ENCODE measurements at regions not wholly inside any gene's neighbourhood (a gene's known extent, or its start where the extent isn't known, plus 50 kb on each side); places are given as distances from the start of the nearest gene placed in this dataset.

DNA sequence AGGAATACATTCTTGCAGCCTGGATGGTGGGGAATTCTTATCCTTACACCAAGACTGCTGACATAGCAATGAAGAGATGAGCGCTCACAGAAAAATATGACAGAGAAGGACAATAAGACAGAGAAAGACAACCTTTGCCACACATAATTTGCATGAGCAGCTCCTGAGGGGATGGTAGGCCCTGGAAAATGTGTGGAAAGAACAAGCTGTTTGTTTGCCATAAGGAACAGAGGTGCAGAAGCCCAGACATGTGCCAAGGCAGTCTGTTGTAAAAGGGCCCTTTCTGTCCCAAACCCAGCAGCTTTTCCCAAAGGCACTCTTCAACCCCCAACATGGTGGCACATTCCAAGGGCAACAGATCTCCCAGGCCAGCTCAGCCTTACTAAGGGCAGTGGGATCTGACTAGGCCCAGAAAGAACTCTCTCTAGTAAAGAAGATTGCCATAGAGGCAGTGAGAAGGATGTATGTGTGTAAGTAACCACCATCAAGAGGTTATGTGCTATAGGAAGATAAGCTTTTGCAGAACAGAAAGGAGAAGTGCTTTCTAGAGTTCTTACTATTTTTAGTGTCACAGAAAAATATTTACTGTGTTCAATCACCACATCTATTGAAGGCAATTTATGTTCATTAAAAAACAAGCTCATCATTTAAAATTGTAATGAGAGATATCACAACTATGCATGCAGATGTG lies 287.0 kb upstream of the RASGEF1B start:
- TF ChIP-seq TAF1 (IDR thresholded peaks at IDR 0.05; ENCODE audit: borderline replicate concordance, low read depth, low read length) (no peak), POLR2AphosphoS5 (IDR thresholded peaks at IDR 0.05; ENCODE audit: low read depth, low read length) (no peak), POLR2A (IDR thresholded peaks at IDR 0.05; ENCODE audit: low read depth, low read length) (no peak)
- DNase-seq (ENCODE audit: insufficient read length) (no peak), FAIRE-seq (no peak)

DNA sequence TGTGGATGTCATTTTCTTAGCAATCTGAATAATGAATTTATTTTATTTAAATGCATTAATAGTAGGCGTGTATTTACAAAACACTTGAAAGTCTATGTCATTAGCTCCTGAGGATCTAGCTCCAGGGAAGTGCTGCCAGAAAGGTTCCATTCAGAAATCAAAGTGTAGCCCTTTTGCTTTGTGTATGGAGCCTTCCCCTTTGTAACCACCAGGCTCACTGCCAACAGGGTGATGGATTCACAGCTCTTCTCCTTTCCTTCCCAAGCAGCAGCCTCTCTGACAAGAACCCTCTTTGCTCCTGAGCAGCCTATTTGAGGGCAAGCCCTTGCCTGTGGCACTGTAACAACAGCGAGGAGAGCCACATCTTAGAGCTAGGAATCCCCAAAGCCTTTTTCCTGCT lies 286.0 kb upstream of the RASGEF1B start:
- FAIRE-seq: no peak
- DNase-seq (ENCODE audit: insufficient read length): no peak
- TF ChIP-seq POLR2A (IDR thresholded peaks at IDR 0.05; ENCODE audit: low read depth, low read length) (no peak), POLR2AphosphoS5 (IDR thresholded peaks at IDR 0.05; ENCODE audit: low read depth, low read length) (no peak), TAF1 (IDR thresholded peaks at IDR 0.05; ENCODE audit: borderline replicate concordance, low read depth, low read length) (no peak)

DNA sequence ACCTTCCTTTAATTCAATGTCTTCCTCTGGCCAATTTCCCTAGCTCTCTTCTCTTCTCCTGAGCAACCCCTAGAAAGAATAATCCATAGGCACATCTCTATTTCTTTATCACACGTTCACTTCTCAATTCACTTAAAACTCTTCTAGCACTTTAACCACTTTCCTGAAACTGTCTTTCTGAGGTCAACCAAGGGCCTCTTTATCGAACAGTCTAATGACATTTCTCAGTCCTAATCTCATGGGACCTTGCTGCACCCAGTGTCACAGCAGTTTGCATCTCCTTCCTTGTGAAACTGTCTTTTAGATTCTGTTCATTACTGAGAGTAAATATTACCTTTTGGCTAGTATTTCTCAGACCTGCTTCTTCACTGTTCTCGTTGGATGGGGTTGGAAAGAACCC lies 285.3 kb upstream of the RASGEF1B start:
- DNase-seq (ENCODE audit: insufficient read length) (no peak), FAIRE-seq (no peak)
- TF ChIP-seq POLR2A (IDR thresholded peaks at IDR 0.05; ENCODE audit: low read depth, low read length) (no peak), POLR2AphosphoS5 (IDR thresholded peaks at IDR 0.05; ENCODE audit: low read depth, low read length) (no peak), TAF1 (IDR thresholded peaks at IDR 0.05; ENCODE audit: borderline replicate concordance, low read depth, low read length) (no peak)

DNA sequence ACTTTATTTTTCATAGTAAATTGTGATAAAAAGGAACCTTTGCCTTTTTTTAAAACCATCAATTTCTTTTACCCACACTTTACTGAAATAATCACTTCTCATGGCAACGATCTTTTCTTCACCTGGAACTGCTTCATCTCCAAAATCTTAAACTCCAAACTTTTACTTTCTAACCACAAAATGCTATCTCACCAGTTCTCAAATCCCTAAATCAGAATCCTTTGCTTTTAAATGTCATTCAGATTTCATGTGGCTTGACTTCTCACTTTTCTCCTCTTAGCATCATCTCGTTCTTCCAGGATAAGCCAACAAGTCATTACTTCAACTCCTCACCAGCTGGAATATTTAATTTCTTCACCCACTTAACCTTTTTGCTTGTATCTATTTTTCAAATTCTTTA lies 284.3 kb upstream of the RASGEF1B start:
- TF ChIP-seq TAF1 (IDR thresholded peaks at IDR 0.05; ENCODE audit: borderline replicate concordance, low read depth, low read length): no peak
- no peak for FAIRE-seq
- no peak for DNase-seq (ENCODE audit: insufficient read length)

DNA sequence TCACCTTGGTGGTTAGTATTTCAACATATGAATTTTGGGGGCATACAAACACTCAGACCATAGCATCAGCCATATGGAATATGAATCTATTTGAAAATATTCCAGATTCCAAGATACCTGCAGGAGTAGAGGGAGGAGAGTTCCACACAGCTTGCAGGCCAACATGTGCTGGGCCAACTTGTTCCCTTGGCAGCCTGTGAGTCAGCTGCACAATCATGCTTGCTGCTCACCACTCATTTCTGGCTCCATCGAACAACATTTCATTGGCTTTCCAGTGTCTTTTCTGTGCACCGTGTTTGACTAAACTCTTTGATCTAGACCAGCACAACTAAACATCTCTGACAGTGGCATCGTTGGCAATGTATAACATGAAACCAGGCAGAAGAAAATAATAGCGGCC lies 282.5 kb upstream of the RASGEF1B start:
- no peak for TF ChIP-seq TAF1 (IDR thresholded peaks at IDR 0.05; ENCODE audit: borderline replicate concordance, low read depth, low read length)
- no peak for TF ChIP-seq POLR2AphosphoS5 (IDR thresholded peaks at IDR 0.05; ENCODE audit: low read depth, low read length)
- TF ChIP-seq POLR2A (IDR thresholded peaks at IDR 0.05; ENCODE audit: low read depth, low read length): no peak
- DNase-seq (ENCODE audit: insufficient read length) (no peak), FAIRE-seq (no peak)

DNA sequence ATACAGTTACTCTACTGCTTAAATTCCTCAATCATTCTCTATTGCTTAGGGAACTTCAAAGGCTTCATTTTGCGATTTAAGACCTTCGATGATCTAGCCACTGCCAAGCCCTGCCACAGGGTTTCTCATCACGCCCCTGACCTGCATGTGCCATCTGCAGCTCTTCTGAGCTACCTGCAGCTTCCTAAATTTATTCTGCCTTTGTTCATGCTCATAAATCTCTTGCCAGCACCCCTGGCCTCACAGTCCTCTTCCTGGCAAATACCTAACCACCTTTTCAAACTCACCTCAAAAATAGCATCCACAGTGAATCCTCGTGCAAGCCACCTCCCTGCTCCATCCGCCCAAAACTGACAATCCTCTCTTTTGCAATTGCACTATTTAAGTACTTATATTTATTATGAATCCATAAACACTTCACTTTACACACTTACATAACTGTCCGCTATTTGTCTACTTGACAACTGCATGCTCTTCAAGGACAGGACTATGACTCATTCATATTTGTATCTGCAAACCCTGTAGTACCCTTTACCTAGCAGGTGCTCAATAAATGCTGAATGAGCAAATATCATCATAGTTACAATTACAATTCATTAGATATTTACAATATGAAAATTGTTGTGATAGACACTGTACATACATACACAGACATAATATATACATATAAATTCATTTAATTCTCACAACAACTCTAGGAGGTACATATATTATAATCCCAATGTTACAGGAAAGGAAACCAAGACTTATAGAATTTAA lies 280.0 kb upstream of the RASGEF1B start:
- TF ChIP-seq POLR2A (IDR thresholded peaks at IDR 0.05; ENCODE audit: low read depth, low read length): no peak
- TF ChIP-seq TAF1 (IDR thresholded peaks at IDR 0.05; ENCODE audit: borderline replicate concordance, low read depth, low read length): no peak
- no peak for TF ChIP-seq POLR2AphosphoS5 (IDR thresholded peaks at IDR 0.05; ENCODE audit: low read depth, low read length)
- DNase-seq (ENCODE audit: insufficient read length): no peak
- no peak for FAIRE-seq

DNA sequence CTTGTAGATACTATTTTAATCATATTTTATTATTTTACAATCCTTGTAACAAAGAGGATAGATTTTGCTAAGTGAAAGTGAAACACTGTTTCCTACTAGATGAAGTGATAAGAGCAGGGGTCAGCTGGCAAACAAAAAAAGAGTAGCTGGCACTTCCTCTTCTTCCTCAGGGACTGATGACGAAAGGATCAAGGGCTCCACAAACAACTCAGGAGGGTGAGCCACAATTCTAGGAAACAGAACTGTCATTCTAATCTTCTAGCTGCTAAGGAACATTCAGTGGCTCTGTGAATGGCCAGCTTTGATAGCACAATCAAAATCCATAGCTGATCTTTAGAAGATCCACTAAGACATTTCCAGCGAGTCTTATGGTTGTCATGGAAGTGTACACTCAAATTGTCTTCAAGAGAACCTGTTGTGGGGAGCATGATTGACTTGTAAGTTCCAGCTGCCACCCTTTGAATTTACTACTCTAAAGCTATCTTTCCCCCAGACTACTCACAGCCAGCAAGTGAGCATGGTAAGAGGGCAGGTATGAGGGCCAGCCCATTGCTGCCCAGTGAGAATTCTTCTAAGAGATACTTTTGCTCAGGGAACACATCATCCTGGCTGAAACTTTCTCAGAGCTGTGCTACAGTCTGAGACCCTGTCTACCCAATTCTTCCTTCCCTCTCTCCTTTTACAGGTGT lies 275.7 kb upstream of the RASGEF1B start:
- DNase-seq (ENCODE audit: insufficient read length) (no peak), FAIRE-seq (no peak)
- TF ChIP-seq POLR2AphosphoS5 (IDR thresholded peaks at IDR 0.05; ENCODE audit: low read depth, low read length): no peak
- TF ChIP-seq TAF1 (IDR thresholded peaks at IDR 0.05; ENCODE audit: borderline replicate concordance, low read depth, low read length): no peak
- TF ChIP-seq POLR2A (IDR thresholded peaks at IDR 0.05; ENCODE audit: low read depth, low read length): no peak

DNA sequence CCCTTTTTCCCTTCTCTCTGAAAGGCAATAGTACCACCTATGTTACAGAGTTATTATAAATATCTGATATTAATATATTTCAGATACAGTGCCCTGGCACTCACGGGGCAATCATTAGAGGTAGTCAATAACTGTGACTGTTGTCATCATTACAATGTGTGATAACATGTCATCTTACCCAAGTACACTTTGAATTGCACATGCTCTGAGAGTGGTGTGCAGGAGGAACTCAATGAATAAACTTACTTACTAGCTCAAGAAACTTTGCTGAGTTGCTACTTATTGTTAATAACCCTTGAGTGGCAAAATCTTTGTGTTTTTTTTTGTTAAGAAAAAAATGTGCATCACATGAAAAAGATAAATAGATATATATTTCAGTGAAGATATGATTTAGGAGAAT lies 275.1 kb upstream of the RASGEF1B start:
- FAIRE-seq (no peak), DNase-seq (ENCODE audit: insufficient read length) (no peak)
- TF ChIP-seq TAF1 (IDR thresholded peaks at IDR 0.05; ENCODE audit: borderline replicate concordance, low read depth, low read length): no peak
- TF ChIP-seq POLR2AphosphoS5 (IDR thresholded peaks at IDR 0.05; ENCODE audit: low read depth, low read length): no peak
- TF ChIP-seq POLR2A (IDR thresholded peaks at IDR 0.05; ENCODE audit: low read depth, low read length): no peak

DNA sequence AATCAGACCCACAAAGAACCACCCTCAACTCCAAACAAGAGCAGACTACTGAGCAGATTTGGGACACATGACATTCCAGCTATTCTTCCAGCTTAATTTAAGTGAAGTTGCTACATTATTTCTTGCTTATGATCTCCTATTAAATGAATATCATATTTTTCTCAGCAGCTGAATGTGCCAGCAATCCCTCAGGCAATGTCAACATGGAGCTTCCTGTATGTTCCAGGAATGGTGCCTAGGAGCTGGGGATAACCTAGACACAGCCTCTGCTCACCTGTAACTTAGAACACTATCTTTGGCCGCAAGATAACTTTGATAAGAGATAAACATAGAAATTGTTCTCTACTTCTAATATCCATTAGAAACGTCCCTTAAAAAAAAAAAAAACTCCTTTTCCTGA lies 274.4 kb upstream of the RASGEF1B start:
- FAIRE-seq (no peak), DNase-seq (ENCODE audit: insufficient read length) (no peak)
- no peak for TF ChIP-seq POLR2AphosphoS5 (IDR thresholded peaks at IDR 0.05; ENCODE audit: low read depth, low read length)
- TF ChIP-seq TAF1 (IDR thresholded peaks at IDR 0.05; ENCODE audit: borderline replicate concordance, low read depth, low read length): no peak
- TF ChIP-seq POLR2A (IDR thresholded peaks at IDR 0.05; ENCODE audit: low read depth, low read length): no peak

DNA sequence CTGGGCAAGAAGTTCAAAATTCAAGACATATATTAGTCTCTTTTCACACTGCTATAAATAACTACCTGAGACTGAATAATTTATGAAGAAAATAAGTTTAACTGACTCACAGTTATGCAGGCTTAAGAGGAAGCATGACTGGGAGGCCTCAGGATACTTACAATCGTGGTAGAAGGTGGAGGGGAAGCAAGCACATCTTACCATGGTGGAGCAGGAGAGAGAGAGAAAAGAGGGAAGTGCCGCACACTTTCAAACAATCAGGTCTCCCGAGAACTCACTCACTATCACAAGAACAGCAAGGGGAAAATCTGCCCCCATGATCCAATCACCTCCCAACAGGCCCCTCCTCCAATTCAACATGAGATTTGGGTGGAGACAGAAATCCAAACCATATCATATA lies 273.3 kb upstream of the RASGEF1B start:
- FAIRE-seq: no peak
- TF ChIP-seq POLR2AphosphoS5 (IDR thresholded peaks at IDR 0.05; ENCODE audit: low read depth, low read length): no peak
- no peak for TF ChIP-seq TAF1 (IDR thresholded peaks at IDR 0.05; ENCODE audit: borderline replicate concordance, low read depth, low read length)
- no peak for TF ChIP-seq POLR2A (IDR thresholded peaks at IDR 0.05; ENCODE audit: low read depth, low read length)
- no peak for DNase-seq (ENCODE audit: insufficient read length)

DNA sequence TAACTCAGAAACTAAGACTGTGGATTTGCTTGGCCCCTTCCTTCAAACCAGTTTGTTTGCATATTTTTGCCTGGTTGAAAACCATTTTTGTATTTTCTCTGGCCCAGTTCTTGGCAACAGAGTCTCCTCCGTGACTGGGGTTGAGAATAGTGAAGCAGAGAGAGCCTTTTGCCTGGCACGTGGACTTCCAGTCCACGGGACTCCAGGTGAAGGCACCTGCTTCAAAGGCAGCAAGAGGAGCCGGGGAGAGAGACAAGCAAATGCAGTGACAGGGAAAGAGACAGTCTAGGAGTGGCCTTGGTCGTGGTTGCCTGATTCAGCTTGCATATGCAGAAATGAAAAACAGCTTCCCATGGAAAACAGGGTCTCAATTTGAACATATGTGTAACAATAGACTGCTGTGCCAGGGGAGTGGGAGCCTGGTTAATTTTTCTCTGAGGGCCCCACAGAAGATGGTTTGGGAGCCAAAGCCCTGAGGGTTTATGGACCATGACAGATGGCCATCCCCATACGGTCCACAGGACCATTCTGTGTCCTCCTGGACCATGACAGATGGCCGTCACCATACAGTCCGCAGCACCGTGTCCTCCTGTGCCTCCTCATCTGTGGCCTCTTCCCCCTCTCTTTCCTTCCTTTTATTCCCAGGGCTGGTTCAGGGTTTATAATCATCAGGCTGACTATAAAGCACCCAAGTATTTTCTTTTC lies 272.2 kb upstream of the RASGEF1B start:
- TF ChIP-seq TAF1 (IDR thresholded peaks at IDR 0.05; ENCODE audit: borderline replicate concordance, low read depth, low read length): no peak
- no peak for TF ChIP-seq POLR2AphosphoS5 (IDR thresholded peaks at IDR 0.05; ENCODE audit: low read depth, low read length)
- no peak for TF ChIP-seq POLR2A (IDR thresholded peaks at IDR 0.05; ENCODE audit: low read depth, low read length)
- FAIRE-seq: no peak
- no peak for DNase-seq (ENCODE audit: insufficient read length)
